ENCODE measurements at regions not wholly inside any gene's neighbourhood (a gene's known extent, or its start where the extent isn't known, plus 50 kb on each side); places are given as distances from the start of the nearest gene placed in this dataset.

DNA sequence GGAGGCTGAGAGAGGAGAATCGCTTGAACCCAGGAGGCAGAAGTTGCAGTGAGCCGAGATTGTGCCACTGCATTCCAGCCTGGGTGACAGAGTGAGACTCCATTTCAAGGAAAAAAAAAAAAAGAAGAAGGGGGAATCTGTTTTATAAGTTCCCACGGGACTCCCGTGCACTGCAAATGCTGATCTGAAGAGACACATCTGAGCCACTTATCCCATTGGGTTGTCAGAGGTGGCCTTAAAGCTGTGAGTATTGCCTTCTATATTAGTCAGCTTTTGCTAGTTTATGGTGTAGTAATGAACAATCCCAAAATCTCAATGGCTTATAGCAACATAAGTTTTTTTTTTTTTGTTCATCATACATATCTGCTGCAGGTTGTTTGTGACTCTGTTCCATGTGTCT, 82.8 kb downstream of the MRM1 start:
- H3F3A ChIP-seq (replicated peaks; ENCODE audit: low read depth), result no peaks in the 10 kb centered on the region
- Mint-ChIP-seq H3K9me3 (no peaks in the 10 kb centered on the region), H3K36me3 (ENCODE audit: low read depth) (no peaks in the 10 kb centered on the region), H3K27ac (no peak overlapping the region), H3K4me3 (no peak overlapping the region), H3K4me1 (peaks cover 46% of the 10 kb centered on the region), H3K27me3 (ENCODE audit: insufficient read depth, low read depth, poor library complexity) (peaks cover 3% of the 10 kb centered on the region)
- no peaks in the 10 kb centered on the region for H3K27me3 ChIP-seq (ENCODE audit: insufficient read depth)
- H2AFZ ChIP-seq, result no peak overlapping the region
- no peak for TF ChIP-seq POLR2AphosphoS5 (IDR thresholded peaks at IDR 0.05; ENCODE audit: low read depth)
- TF ChIP-seq NANOG (IDR thresholded peaks at IDR 0.05; ENCODE audit: borderline replicate concordance), result no peak
- TF ChIP-seq, protein P1, sequence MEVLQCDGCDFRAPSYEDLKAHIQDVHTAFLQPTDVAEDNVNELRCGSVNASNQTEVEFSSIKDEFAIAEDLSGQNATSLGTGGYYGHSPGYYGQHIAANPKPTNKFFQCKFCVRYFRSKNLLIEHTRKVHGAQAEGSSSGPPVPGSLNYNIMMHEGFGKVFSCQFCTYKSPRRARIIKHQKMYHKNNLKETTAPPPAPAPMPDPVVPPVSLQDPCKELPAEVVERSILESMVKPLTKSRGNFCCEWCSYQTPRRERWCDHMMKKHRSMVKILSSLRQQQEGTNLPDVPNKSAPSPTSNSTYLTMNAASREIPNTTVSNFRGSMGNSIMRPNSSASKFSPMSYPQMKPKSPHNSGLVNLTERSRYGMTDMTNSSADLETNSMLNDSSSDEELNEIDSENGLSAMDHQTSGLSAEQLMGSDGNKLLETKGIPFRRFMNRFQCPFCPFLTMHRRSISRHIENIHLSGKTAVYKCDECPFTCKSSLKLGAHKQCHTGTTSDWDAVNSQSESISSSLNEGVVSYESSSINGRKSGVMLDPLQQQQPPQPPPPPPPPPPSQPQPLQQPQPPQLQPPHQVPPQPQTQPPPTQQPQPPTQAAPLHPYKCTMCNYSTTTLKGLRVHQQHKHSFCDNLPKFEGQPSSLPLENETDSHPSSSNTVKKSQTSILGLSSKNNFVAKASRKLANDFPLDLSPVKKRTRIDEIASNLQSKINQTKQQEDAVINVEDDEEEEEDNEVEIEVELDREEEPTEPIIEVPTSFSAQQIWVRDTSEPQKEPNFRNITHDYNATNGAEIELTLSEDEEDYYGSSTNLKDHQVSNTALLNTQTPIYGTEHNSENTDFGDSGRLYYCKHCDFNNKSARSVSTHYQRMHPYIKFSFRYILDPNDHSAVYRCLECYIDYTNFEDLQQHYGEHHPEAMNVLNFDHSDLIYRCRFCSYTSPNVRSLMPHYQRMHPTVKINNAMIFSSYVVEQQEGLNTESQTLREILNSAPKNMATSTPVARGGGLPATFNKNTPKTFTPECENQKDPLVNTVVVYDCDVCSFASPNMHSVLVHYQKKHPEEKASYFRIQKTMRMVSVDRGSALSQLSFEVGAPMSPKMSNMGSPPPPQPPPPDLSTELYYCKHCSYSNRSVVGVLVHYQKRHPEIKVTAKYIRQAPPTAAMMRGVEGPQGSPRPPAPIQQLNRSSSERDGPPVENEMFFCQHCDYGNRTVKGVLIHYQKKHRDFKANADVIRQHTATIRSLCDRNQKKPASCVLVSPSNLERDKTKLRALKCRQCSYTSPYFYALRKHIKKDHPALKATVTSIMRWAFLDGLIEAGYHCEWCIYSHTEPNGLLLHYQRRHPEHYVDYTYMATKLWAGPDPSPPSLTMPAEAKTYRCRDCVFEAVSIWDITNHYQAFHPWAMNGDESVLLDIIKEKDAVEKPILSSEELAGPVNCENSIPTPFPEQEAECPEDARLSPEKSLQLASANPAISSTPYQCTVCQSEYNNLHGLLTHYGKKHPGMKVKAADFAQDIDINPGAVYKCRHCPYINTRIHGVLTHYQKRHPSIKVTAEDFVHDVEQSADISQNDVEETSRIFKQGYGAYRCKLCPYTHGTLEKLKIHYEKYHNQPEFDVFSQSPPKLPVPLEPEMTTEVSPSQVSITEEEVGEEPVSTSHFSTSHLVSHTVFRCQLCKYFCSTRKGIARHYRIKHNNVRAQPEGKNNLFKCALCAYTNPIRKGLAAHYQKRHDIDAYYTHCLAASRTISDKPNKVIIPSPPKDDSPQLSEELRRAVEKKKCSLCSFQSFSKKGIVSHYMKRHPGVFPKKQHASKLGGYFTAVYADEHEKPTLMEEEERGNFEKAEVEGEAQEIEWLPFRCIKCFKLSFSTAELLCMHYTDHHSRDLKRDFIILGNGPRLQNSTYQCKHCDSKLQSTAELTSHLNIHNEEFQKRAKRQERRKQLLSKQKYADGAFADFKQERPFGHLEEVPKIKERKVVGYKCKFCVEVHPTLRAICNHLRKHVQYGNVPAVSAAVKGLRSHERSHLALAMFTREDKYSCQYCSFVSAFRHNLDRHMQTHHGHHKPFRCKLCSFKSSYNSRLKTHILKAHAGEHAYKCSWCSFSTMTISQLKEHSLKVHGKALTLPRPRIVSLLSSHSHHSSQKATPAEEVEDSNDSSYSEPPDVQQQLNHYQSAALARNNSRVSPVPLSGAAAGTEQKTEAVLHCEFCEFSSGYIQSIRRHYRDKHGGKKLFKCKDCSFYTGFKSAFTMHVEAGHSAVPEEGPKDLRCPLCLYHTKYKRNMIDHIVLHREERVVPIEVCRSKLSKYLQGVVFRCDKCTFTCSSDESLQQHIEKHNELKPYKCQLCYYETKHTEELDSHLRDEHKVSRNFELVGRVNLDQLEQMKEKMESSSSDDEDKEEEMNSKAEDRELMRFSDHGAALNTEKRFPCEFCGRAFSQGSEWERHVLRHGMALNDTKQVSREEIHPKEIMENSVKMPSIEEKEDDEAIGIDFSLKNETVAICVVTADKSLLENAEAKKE (CRISPR knock-in tag; IDR thresholded peaks at IDR 0.05), result no peak
- no peak for TF ChIP-seq EZH2phosphoT487 (IDR thresholded peaks at IDR 0.05; ENCODE audit: unreplicated experiment)
- TF ChIP-seq CREB1 (CRISPR knock-in tag; IDR thresholded peaks at IDR 0.05; ENCODE audit: low read depth), result no peak
- TF ChIP-seq EZH2 (IDR thresholded peaks at IDR 0.05; ENCODE audit: low read depth, unreplicated experiment), result no peak
- TF ChIP-seq STAT1 (IDR thresholded peaks at IDR 0.05; ENCODE audit: unreplicated experiment), result no peak
- no peak for TF ChIP-seq ZNF331 (CRISPR knock-in tag; IDR thresholded peaks at IDR 0.05; ENCODE audit: low read depth)
- TF ChIP-seq, protein P2, sequence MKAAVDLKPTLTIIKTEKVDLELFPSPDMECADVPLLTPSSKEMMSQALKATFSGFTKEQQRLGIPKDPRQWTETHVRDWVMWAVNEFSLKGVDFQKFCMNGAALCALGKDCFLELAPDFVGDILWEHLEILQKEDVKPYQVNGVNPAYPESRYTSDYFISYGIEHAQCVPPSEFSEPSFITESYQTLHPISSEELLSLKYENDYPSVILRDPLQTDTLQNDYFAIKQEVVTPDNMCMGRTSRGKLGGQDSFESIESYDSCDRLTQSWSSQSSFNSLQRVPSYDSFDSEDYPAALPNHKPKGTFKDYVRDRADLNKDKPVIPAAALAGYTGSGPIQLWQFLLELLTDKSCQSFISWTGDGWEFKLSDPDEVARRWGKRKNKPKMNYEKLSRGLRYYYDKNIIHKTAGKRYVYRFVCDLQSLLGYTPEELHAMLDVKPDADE (IDR thresholded peaks at IDR 0.05), result no peak
- no peak for TF ChIP-seq ZNF114 (CRISPR knock-in tag; IDR thresholded peaks at IDR 0.05)
- no peak for TF ChIP-seq JUNB (IDR thresholded peaks at IDR 0.05; ENCODE audit: unreplicated experiment)
- TF ChIP-seq, protein P3, sequence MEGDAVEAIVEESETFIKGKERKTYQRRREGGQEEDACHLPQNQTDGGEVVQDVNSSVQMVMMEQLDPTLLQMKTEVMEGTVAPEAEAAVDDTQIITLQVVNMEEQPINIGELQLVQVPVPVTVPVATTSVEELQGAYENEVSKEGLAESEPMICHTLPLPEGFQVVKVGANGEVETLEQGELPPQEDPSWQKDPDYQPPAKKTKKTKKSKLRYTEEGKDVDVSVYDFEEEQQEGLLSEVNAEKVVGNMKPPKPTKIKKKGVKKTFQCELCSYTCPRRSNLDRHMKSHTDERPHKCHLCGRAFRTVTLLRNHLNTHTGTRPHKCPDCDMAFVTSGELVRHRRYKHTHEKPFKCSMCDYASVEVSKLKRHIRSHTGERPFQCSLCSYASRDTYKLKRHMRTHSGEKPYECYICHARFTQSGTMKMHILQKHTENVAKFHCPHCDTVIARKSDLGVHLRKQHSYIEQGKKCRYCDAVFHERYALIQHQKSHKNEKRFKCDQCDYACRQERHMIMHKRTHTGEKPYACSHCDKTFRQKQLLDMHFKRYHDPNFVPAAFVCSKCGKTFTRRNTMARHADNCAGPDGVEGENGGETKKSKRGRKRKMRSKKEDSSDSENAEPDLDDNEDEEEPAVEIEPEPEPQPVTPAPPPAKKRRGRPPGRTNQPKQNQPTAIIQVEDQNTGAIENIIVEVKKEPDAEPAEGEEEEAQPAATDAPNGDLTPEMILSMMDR (conservative IDR thresholded peaks at IDR 0.05; ENCODE audit: low read depth in 2 of 2), result no peak
- TF ChIP-seq, protein P4, sequence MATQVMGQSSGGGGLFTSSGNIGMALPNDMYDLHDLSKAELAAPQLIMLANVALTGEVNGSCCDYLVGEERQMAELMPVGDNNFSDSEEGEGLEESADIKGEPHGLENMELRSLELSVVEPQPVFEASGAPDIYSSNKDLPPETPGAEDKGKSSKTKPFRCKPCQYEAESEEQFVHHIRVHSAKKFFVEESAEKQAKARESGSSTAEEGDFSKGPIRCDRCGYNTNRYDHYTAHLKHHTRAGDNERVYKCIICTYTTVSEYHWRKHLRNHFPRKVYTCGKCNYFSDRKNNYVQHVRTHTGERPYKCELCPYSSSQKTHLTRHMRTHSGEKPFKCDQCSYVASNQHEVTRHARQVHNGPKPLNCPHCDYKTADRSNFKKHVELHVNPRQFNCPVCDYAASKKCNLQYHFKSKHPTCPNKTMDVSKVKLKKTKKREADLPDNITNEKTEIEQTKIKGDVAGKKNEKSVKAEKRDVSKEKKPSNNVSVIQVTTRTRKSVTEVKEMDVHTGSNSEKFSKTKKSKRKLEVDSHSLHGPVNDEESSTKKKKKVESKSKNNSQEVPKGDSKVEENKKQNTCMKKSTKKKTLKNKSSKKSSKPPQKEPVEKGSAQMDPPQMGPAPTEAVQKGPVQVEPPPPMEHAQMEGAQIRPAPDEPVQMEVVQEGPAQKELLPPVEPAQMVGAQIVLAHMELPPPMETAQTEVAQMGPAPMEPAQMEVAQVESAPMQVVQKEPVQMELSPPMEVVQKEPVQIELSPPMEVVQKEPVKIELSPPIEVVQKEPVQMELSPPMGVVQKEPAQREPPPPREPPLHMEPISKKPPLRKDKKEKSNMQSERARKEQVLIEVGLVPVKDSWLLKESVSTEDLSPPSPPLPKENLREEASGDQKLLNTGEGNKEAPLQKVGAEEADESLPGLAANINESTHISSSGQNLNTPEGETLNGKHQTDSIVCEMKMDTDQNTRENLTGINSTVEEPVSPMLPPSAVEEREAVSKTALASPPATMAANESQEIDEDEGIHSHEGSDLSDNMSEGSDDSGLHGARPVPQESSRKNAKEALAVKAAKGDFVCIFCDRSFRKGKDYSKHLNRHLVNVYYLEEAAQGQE (IDR thresholded peaks at IDR 0.05; ENCODE audit: unreplicated experiment), result no peak
- DNase-seq (ENCODE audit: low spot score) (no peak), ATAC-seq (no peak)
- H4K20me1 ChIP-seq (replicated peaks; ENCODE audit: insufficient read depth), result no peaks in the 10 kb centered on the region
- no peak overlapping the region for H3K4me3 ChIP-seq
- H3K4me1 ChIP-seq (ENCODE audit: insufficient read depth), result peaks cover 18% of the 10 kb centered on the region
- no peak overlapping the region for H3K4me2 ChIP-seq
- no peaks in the 10 kb centered on the region for H3K9me2 ChIP-seq (ENCODE audit: insufficient read depth)
- no peaks in the 10 kb centered on the region for H3K79me2 ChIP-seq (replicated peaks; ENCODE audit: insufficient read depth)
- no peak overlapping the region for H3K27ac ChIP-seq (ENCODE audit: low read depth)
- H3K36me3 ChIP-seq (ENCODE audit: insufficient read depth), result no peaks in the 10 kb centered on the region

Measured in GM23338 (cell line).